Endothelial cell of hepatic sinusoid (primary cell): ENCODE measurements at regions not wholly inside any gene's neighbourhood (a gene's known extent, or its start where the extent isn't known, plus 50 kb on each side); places are given as distances from the start of the nearest gene placed in this dataset.

Experiments
- in situ Hi-C: cut with HindIII; loops from 2 replicates; pipeline ENCODE4 v1.10.0; 2017; ENCODE audit warnings: low sequenced_read_pairs

DNA sequence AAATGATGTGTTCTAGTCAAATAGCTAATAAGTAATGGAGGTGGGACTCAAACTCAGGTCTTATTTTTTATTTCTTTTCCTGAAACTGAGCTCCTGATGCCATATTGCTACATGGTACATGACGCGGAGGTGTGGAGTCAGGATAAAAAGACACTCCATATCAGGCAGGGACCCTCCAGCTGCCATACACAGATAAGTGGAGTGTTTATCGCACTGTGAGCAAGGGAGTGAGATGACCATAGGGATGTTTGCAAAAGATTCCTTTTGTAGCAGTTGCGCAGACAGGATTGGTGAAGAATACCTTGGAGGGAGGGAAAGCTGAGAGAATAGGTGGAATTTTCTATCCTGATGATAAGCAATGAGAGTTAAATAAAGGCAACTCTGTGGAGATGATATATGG, 657.2 kb downstream of the RNF144A start:
- in situ Hi-C loops, result no loop called here

DNA sequence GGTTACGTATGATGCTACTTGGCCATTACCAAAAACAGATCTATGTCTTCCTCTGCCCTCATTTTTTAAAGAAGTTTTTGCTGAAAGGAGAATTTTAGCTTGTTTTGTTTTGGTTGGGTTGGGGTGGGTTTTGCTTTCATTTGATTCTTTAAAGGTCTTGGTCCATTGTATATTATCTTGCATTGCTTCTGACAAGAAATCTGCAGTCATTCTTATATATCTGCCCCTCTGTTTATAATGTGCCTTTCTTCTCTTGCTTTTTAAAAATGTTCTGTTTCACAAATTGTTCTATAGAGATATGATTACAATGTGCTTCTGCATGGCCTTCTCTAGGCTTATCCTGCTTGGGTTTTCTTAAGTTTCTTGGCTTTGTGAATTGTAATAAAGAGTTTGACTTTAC, 660.6 kb downstream of the RNF144A start:
- in situ Hi-C loops, result no loop called here

- in situ Hi-C loops, result no loop called here
These were observed 666.8 kb downstream of the RNF144A start for GRCh38 chr2:7584017-7584416.

DNA sequence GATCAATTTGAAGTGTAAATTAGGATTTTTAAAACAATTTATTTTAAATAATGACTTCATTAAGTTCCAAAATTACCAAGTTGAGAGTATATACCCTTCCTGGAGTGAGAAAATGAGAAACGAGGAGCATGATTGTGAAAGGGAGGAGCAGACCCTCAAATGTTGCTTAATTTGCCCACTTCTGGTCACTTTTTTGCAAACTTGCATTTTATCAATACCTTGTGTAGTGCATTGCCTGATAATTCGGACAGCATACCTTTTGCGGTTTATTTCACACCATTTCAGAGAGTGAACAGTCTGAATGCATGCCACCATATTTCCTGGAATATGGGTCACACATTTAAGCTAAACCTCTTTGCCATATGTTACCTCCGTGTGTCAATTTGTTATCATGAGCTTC, 669.7 kb downstream of the RNF144A start:
- in situ Hi-C loops, result no loop called here

DNA sequence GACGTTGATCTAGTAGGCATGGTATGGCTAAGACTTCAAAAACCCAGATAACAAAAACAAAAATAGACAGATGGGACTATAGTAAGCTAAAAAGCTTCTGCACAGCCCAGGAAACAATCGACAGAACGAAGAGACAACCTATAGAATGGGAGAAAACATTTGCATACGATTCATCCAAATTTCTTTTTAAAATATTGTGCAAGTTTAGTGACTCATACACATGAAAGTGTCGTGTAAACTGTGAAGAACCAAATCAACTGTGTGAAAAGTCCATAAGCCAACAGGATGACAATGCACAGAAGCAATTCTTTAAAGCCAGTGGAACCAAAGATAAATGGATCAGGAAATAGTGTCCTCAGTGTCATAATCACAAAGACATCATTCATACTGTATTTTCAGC, 671.1 kb downstream of the RNF144A start:
- in situ Hi-C loops, result no loop called here

DNA sequence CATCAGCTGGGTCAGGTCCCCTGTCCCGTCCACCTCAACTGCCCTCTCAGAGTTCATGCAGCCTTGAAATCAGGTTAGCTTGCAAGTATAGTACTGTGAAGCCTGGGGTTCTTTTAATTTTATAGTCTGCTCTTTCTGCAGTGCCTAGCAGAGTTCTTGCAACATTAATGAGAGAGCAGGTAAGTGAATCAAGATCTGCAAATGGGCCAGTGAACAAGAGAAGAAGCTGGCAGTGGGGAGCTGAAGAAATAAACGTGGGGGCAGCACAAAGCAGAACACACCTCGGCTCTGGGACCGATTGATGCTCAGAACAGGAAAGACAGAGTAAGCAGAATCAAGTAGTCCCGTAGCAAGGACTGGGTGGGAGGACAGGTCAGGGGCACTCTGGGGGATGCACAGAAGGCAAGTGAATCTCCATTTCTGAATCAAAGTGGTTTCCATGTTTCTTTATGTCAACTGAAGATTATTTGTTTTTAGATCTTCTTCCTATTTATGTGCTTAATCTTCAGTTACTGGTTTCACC, 675.5 kb downstream of the RNF144A start:
- in situ Hi-C loops, result no loop called here

DNA sequence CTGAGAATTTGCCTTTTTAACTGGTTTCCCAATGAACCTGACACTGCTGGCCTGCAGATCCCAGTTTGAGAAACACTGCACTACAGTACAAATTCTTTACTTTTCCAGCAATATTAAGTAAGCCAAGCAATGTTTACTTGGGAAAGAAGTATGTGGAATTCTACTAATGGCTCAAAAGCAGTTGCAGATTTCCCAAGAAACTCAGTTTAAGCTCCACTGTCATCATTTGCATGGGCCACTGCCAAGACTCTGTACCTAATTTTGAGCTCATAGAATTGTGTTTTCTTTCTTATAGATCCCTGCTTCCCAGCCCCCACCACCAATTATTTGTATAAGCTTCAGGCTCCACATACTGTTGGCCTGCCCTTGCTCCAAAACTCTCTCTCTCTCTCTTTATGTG, 676.1 kb downstream of the RNF144A start:
- in situ Hi-C loops, result no loop called here

DNA sequence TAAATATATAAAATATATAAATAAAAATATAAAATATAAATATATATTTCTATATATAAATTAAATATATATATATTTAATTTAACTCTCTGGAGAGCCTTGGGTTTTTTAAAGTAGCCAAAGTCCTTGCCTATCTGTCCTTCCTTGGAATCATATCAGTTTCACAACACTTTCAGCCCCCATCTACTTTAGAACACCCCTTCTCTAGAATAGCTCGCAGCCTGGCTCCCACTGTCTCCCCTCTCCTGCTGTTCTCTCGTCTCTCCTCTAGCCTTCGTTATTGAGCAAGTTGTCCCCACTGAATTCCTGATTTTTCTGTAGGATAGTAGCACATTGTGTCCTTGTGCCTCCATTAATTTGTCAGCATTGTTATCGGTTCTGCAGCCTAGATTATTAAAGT, 677.0 kb downstream of the RNF144A start:
- in situ Hi-C loops, result no loop called here

GRCh38 chr2:7595206-7595605, 678.0 kb downstream of the RNF144A start:
- in situ Hi-C loops, result no loop called here

DNA sequence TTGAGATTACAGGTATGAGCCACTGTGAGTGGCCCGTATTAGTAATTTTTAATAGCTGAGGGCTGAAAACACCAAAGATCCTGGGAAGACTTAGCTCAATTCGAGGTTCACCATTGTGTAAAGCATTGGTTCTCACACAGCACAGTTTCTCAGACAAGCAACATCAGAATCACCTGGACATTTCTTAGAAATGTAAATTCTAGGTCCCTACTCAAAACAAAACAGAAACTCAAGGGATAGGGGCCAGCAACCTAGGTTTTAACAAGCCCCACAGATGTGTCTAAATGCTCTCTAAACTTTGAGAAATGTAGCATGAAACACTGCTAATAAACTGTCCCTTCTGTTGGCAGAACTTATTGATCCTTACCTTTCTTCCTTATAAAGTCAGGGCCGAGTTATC, 681.2 kb downstream of the RNF144A start:
- in situ Hi-C loops, result no loop called here

- in situ Hi-C loops, result no loop called here
These were observed 682.4 kb downstream of the RNF144A start for GRCh38 chr2:7599462-7600258.

DNA sequence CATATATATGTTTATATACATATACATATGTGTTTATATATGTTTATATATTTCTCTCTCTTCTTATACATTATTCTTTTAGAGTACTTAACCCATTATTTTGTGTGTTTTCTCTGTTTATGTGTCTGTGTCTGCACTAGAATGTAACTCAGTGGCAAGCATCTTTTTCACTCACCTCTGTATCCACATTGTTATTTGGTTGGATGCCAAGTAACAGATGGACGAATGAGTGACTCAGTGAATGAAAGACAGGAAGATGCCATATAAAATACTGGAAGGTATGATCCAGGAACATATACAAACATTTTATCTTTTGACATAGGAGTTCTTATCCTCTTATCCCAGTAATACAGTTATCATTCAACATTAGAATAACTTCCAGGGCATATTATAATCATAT, 684.8 kb downstream of the RNF144A start:
- in situ Hi-C loops, result no loop called here

DNA sequence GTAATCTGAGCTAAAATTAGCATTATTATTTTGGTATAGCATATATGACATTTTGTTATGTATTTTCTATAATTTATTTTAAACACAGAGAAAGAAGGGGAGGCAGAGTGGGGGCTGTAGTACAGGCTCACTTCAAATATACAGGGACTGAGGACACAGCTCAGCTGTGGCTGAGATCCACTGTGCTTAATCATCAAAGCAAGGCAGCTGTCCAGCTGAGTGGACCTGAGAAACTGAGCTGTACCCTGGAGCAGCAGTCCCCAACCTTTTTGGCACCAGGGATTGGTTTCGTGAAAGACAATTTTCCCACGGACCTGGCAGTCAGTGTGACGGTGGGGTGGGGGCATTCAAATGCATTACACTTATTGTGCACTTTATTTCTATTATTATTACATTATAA, 687.2 kb downstream of the RNF144A start:
- in situ Hi-C loops, result no loop called here

- in situ Hi-C loops, result loop anchor here (5.0 kb wide), 1 partner anchor 85 kb away; no protein-coding TSS in a partner anchor
These were observed 690.4 kb downstream of the RNF144A start for GRCh38 chr2:7607441-7608173.

GRCh38 chr2:7609556-7609955, 692.3 kb downstream of the RNF144A start:
- in situ Hi-C loops, result loop anchor here (5.0 kb wide), 1 partner anchor 83 kb away; no protein-coding TSS in a partner anchor

GRCh38 chr2:7609974-7610373, 692.8 kb downstream of the RNF144A start:
- in situ Hi-C loops, result loop anchor here (5.0 kb wide), 1 partner anchor 82 kb away; no protein-coding TSS in a partner anchor

- in situ Hi-C loops, result no loop called here
These were observed 694.5 kb downstream of the RNF144A start for GRCh38 chr2:7611750-7612149.

- in situ Hi-C loops, result no loop called here
These were observed 695.8 kb downstream of the RNF144A start for GRCh38 chr2:7612969-7613368.

GRCh38 chr2:7613831-7614230, 696.6 kb downstream of the RNF144A start:
- in situ Hi-C loops, result no loop called here

GRCh38 chr2:7618031-7618430, 700.8 kb downstream of the RNF144A start:
- in situ Hi-C loops, result no loop called here

- in situ Hi-C loops, result no loop called here
These were observed 702.2 kb downstream of the RNF144A start for GRCh38 chr2:7619203-7619970.
